HG02610 (cell line): ENCODE measurements at regions not wholly inside any gene's neighbourhood (a gene's known extent, or its start where the extent isn't known, plus 50 kb on each side); places are given as distances from the start of the nearest gene placed in this dataset.

ENCODE experiments used
- ATAC-seq: cut with Tn5 transposase; IDR thresholded peaks from one replicate; pipeline ENCODE4 v1.9.1; 2021; ENCODE audit warnings: mild to moderate bottlenecking, moderate library complexity; ENCODE audit not compliant: unreplicated experiment

DNA sequence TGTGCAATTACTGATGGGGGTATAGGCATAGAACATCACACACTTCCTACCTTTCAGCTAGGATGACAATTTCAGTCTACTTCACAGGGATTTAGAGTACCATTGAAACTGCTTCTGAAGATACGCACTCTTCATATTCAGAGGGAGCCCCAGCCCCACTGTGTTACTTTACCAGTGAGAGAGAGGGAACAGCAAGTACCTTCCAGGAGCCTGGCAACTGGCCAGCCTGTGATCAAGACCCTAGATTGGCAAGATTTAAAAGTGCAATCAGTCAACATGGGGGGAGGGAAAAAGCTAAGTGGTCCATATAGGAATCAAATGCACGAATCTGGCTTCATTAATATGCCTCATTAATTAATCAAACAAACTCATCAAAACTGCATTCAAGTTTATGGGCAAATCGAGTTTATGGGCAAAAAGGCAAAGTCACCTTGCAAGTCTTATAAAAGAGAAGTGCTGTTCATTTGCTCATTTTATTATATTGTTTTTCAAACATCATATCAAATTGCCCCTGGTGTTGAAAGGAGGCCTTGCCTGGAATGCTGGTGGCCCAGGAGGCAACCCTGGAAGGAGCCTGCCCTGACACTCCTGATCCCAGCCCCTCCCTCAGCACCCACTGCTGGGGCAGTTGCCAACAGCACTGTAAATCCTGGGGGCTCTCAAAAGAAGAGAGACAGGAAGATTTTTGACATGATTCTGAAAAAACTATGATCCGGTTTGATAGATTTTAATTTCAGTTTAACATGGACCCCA lies 184.9 kb upstream of the DPT start:
- no peak for ATAC-seq

DNA sequence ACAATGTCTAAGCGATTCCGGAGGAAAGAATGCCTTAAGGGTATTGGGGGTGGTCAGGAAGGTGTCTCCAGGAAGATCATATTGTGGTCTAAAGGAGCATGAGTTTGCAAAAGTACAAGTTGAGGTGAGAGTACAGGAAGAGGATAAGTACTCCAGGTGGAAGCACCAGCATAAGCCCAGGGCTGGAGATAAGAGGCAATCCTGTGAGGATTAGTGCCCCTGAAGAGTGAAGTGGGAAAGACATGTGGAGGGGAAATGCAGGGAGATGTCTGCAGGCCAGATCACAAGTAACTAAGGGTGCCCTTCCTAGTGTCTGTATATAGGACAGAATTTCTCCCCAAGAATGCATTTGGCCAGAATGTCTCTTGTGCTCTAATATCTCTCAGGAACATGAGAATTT lies 188.3 kb upstream of the DPT start:
- no peak for ATAC-seq

DNA sequence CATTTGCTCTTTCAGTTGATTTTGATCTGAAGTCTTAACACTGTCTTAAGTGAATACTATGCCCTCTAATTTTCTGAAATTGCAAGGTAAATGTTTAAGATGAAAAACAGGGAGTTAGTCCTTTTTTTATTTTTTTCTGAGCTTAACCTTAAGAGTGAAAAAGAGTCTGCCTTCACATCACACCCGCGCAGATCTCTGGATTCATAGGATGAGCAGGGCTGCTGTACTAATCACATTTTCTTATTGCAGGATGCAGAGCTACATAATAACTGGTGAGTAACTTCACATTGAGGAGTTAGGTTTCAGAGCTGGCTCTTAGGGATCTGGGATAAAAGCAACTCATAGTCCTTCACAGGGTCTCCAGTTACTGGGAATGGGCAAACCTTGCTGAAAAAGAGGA lies 188.7 kb upstream of the ATP1B1 start:
- no peak for ATAC-seq

DNA sequence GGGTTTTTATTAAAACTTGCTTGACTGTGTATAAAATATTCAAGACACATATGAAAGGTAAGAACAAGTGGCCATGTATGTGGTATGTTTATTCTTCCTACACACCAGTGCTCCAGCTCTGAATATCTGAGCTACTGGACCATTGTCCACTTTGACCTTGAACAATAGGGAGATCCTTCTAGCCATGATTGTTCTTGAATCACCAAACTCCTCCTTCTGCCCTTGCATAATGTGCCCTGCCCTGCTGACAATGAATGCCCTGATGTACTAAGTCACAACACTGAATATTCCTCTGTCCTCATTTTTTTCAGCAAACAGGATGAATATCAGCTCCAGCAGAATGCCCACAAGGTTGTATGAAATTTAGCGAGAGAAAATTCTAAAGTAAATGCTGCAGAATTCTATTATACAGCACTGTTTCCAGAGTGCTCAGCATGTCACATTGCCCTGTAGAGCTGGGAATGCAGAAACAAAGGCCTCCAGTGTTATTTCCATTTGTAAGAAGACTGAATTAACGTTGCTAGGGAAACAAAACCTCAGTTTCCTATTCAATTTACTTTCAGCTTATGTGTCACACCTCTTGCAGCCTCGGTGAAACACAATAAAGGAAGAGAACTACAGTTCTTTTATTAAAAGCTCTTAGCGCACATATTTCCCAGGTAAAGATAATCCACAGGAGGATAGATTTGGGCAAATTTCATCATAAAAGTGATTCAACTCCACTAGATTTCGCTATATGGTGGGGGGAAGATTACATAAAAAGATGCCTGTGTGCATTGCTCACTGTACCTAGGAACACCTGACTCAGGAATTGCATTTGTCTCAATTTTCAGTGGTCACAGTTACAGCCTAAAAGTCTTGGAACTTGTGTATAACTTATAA lies 187.4 kb upstream of the ATP1B1 start:
- no peak for ATAC-seq

DNA sequence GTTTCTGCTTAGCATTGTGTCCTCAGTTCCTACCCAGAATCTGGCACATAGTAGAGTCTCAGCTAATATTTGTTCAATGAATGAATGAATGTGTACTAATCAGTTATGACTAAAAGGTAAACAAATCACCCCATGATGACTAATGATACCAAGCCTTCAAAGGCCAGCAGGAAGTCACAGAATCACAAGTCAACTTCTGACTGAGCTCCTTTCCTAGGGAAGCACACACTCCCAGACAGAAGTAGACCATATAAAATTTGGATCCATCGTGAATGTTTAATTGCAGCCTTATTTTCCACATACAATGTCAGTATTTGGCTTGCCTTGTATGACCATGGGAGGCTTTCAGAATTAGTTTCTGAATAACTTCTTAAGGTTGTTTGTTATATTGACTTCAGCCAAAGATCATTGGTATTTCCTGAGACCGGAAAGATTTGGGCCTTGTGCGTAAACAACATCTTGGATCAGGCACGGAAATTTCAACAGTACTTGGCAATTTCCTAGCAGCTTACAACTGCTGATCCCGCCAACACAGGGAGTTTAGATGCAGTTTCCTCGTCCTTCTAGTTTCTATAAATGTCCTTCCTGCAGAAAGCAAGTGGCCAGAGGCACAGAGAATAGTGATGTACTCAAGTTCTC lies 185.9 kb upstream of the ATP1B1 start:
- ATAC-seq: no peak

DNA sequence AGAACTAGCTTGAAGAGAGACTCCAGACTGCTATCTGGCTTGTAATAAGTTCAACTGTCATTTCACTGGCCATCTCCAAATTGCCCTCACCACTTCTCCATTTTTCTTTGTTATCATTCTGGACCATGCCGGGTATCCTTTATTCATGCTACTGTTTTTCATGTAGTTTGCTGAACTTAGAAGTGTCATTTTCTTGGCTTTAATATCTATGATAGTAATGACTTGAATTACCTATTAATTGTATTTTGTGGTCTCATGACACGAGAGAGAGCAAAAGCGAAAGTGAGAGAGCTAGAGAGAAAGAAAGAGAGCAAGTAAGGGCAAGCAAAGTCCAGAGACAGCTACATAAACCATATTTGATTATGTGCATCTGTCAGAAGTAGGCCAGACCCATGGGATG lies 184.9 kb upstream of the ATP1B1 start:
- ATAC-seq: peak; percentile 79

DNA sequence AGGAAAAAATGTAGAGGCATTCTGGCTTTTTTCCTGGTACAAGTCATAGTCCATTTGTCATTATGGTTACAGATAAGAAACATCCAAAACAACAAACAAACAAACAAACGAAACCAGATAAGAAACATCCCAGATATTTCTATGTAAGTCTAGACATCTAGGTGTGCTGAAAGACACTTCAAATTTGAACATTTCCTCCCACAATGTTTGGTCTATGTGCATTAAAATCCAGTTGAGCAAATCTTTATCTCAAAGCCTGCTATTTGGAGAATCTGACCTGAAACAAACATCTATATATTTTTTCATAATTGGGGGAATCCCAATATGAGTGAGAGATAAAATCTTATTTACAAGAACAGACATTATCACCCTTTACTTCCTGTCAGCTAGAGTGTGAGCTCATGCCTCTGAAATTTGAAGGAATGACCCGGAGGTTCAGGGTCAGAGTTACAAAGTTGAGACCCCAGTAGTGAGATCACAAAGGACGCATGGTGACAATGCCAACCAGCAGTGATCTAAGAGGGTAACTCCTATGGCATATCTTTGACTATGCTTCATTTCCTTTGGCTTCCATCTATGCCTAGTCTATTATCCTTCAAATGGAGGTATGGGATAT lies 182.9 kb upstream of the ATP1B1 start:
- ATAC-seq: no peak

DNA sequence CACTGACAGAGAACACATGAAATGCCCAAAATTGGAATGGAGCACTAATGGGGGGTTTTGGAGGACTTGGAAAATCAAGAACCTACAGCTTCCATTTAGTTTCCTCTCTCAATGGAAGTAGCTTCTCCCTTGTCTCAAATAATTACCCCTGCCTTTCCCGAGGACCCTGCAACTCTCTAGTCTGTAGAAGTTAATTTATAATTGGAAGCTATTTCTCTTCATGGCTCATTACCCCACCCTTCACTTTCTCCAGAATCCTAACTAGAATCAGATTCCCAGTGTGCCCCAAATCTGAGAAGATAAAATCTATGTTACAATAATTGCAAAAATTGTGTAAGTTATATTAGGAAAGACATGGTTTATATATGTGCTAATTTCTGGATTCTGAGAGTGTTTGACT lies 181.5 kb upstream of the ATP1B1 start:
- no peak for ATAC-seq

DNA sequence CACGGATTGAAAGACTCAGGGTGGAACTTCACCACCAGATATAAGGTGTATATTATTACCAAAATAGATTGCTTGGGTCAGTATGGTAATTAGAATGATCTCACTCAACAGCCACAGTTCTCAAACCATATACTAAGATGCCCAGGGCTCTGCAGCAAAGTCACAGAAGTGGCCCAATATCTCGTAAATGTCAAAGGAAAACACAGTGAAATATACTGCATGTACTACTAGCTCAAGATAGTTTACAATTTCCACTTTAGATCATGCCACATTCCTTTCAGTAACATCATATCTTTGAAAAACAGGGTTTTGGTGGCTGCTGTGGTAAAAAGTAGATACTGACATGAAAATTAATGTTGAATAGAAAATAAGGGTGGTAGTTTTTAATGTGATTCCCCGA lies 180.3 kb upstream of the ATP1B1 start:
- no peak for ATAC-seq

DNA sequence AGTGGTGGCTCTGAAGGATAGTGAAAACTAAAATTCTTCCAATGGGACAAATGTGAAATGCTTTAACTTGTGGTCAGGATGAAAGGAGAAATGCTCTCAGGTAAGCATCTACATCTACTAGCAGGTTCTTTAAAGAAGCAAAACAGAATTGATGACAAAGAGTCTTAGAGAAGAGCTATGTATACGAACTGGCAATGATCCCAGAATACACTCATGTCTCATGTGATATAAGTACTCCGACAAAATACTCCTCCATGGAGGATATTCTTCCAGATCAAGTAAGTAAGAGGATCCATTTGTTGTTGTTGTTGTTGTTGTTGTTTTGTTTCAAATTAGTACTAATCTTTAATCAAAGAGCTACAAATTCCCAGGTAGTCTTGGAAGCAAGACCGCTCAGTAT lies 174.0 kb upstream of the ATP1B1 start:
- ATAC-seq: no peak

DNA sequence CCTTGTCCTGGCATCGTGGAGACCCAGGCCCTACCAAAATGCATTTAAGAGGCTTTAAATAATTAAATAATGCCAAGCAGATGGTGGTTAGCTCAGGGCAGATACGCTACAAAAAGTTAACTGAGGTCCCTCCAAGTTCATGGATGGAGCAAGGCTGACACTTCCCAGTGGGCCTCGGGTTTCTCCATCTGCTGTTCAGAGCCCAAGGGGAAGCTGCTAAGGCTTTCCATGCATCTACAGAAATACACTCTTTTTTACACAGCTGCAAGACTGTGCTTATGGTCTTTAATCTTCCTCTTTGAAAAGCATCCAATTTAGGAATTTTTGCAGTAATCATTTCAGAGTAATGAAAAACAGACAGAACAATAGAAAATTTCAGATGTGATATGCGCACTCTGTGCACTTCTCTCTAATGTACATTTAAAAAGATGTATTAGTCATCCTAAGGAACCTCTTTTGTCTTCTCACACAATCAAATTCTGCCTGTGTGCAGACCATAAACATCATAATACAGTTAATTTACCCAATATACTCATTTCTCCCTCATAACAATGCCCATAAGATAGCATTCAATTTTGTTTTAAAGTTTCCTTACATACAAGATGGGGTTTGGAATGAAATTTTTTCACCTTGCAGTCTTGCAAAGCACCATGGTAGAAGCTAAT lies 173.2 kb upstream of the ATP1B1 start:
- no peak for ATAC-seq

DNA sequence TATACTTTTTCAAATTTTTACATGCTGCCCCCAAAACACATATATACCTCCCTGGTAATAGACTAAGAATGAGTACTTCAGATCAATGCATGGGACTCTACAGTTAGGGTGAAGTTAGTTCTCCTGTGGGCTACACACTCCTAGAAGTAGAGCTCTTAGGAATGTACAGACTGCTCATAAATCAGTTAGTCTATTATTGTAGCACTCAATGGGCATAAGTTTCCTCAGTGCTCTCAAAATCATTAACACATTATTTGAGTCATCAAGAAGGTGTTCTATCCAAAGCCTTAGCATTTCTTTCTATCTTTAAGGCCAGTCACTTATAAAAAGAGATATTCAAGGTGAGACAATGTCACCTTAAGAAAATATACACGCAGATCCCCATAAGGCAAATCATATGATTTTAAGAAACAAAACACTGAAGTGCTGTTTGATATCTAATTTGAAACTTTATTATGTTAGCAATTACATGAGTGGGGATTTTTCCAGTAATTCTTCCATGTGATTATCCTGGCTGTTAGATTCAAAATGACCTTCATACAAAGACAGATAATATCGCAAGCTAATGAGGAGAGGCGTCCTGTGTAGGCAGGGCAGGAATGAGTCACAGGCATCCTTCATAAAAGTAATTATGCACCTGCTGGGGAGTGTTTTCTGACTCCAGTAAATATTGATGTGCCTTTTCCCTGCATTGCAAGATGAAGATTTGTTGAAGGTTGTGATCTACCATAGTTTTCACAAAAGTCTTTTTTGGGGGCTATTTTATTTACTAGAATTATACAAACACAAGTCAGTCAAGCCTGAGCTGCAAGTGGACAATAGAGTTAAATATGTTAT lies 167.2 kb upstream of the ATP1B1 start:
- ATAC-seq: no peak

DNA sequence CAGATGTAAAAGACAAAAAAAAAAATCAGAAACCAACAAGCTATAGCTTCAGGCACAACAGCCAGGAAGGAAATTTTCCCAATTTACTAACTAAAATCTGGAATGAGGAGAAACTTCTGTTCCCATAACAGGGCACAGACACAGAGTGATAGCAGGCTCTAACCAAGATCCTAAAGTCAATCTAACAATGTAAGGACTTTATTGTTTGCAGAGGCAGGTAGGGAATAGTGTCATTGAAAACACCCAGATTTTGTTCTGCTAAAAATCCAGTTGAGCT lies 166.6 kb upstream of the ATP1B1 start:
- no peak for ATAC-seq

DNA sequence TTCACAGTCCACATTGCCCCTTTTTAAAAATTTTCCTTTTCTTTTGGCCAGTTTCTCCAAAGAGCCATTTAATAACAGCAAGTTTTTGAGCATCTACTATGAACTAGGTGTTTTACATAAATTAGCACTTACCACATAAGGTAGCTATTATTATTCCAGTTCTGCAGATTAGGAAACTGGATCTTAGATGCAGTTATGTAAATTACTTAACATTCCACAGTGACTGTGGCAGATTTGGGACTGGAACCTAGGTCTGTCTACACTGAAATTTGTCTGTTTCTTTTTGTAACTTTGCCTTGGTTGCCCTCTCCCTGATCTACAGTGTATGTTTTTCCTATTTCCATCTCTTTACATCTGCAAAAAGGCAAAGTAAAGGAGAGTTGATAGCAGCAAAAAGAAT lies 164.8 kb upstream of the ATP1B1 start:
- no peak for ATAC-seq

DNA sequence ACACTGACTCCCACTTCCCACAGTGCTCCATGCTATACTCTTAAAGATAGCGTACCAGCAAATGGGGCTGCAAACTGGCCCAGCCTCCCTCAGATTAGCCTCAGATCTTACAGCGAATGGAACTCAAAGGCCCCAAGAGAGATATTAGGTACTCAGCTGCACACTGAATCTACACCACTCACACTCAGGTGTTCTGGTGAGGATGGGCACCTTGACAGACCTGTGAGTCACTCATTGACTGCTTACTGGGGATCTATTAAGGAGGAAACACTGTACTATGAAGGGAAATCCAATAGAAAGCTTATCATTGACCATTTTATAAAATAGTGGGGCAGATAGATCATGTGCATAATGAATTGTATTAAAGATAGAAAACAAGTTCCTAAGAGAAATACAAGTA lies 164.3 kb upstream of the ATP1B1 start:
- ATAC-seq: no peak

DNA sequence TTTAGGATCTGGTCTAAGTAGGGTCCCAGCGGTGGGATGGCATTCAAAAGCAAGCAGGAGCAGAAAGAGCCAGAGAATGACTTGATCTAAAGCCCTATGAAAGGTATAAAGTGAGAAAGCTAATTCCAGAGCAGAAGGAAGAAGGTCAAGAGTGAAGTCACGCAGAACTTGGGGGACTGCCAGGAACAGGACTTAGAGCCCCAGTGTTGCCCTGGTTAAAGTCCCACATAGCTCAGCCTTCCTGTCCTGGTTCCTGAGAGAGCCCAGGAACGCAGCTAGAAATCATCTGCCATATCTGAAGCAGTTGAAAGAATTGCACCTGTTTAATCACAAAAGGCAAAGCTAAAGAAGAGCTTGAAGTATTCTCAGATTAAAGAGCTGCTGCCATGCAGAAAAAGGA lies 160.6 kb upstream of the ATP1B1 start:
- no peak for ATAC-seq

DNA sequence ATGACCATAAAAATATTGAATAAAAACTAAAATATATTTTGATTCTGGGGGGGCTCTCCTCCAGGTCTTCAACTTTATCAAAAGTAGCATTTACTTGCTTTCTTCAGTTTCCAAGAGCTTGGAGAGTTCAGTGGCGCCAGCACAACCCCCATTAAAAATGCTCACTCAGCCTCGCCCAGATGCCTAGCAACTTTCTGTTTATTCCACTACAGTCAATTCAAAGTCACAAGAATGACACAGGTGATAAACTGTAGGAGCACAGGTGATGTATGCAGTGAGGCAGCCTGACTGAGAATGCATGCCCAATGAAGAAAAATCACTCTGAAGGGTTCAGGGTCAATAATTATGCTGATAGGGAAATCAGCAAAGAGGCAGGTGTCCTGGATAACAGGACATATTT lies 159.4 kb upstream of the ATP1B1 start:
- no peak for ATAC-seq

DNA sequence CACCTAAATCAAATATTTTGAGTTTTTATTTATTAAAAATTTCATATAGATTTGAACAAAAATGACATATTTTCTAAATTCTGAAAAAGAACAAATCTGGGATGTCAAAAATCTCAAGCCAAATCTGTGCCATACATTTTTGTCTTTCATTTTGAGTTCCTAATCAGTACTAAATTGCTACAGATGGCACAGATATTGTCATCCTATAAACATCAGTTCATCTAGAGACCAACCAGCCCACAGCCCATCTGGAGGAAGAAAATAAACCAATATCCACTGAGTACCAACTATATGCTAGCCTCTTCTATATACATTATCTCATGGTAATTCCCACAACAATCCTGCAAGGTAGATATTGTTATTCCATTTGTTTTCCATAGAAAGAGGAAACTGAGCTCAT lies 156.8 kb upstream of the ATP1B1 start:
- no peak for ATAC-seq

DNA sequence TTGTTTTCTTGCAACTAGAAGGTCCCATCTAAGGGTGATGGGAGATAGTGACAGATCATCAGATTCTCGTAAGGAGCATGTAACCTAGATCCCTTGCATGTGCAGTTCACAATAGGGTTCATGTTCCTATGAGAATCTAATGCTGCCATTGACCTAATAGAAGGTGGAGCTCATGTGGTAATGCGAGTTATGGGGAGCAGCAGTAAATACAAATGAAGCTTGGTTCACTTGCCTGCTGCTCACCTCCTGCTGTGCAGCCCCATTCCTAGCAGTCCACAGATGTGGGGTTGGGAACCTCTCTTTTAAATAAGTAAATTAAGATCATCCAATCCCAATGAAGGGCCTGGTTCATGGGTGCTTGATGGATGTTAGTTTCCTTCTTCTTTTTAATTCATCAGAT lies 148.7 kb upstream of the ATP1B1 start:
- ATAC-seq: no peak

DNA sequence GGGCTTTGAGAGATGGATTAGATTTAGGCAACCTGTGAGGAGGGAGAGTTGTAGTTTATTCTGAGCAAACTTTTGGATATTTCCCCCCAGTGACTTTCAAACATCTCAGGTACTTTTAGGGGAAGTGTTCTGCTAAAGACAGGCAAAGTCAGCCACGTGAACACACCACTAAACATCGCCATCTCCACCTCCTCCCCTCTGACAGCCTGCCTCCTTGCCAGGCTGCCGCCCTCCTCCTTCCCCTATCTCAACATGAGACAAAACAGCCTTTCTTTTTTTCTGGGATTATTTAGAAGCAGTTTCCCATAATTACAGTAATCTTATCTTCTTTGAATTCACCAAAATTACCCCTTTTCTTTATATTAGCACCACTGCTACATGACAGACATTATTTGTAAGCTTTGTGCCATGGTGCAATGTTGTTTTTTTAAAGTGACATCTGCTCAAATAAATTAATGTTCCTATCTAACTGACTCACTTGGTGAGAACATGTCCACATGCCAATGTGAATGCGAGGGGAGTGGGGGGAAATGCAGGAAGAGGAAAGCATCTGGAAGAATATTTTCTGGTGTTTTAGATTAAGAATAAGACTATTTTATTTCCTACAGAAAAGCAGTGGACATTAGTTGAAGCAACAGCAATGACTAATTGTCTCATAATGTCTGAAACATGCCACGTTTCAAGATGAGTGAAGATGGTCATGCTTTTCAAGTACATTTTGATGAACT lies 147.8 kb upstream of the ATP1B1 start:
- ATAC-seq: no peak
